Testis (tissue), 2 donors: ENCODE measurements at regions not wholly inside any gene's neighbourhood (a gene's known extent, or its start where the extent isn't known, plus 50 kb on each side); places are given as distances from the start of the nearest gene placed in this dataset.

Experiments
- DNase-seq: peaks from one replicate; pipeline ENCODE4 v3.0.0-alpha.2; 2019
- H3K27ac ChIP-seq, 2 donors: fragments of 200-600 bp; sonication (generic); one replicate each; pipeline ENCODE4 v1.5.1; 2019
- H3K27me3 ChIP-seq: fragments of 200-600 bp; sonication (generic); one replicate; pipeline ENCODE4 v1.5.1; 2019
- H3K36me3 ChIP-seq: fragments of 200-600 bp; sonication (generic); one replicate; pipeline ENCODE4 v1.5.1; 2017; ENCODE audit warnings: low read depth; ENCODE audit errors: missing control alignments
- H3K4me1 ChIP-seq: fragments of 200-600 bp; sonication (generic); one replicate; pipeline ENCODE4 v1.5.1; 2019
- H3K4me3 ChIP-seq, 2 donors: fragments of 200-600 bp; sonication (generic); one replicate each; pipeline ENCODE4 v1.5.1; 2017 to 2019
- H3K9me3 ChIP-seq: fragments of 200-600 bp; sonication (generic); one replicate; pipeline ENCODE4 v1.5.1; 2017
- CTCF ChIP-seq, 3 experiments: fragments of 450-650 bp in 2 of 3; fragments of 200-600 bp in 1 of 3; sonication (generic) in 1 of 3; IDR thresholded peaks; one replicate each; pipeline ENCODE4 v1.5.1; 2016 to 2019; ENCODE audit warnings: antibody characterized with exemption in 3 of 3, mild to moderate bottlenecking in 2 of 3, moderate library complexity in 1 of 3
- POLR2A ChIP-seq: fragments of 450-650 bp; IDR thresholded peaks from one replicate; pipeline ENCODE4 v1.6.1; 2017; ENCODE audit warnings: antibody characterized with exemption, mild to moderate bottlenecking, moderate library complexity
- WGBS, 2 donors: methylation state at CpG; one replicate each; pipeline ENCODE4 v1.1.5; 2018; 5-methylcytosine and 5-hydroxymethylcytosine counted together
- intact Hi-C: fragments of 100-400 bp; cut with DNase I; formaldehyde crosslinking; loops from one replicate; pipeline ENCODE4 v1.15.1; 2023; ENCODE audit warnings: low total_unique reads

GRCh38 chr7:79880312-79880711 is 254.3 kb upstream of the GNAI1 start:
- TF ChIP-seq CTCF (IDR thresholded peaks at IDR 0.05) (no peak), POLR2A (no peak)
- no peak for DNase-seq
- H3K9me3 ChIP-seq, result no peaks in the 10 kb centered on the region
- no peak overlapping the region for H3K4me3 ChIP-seq
- no peaks in the 10 kb centered on the region for H3K36me3 ChIP-seq
- intact Hi-C loops, result no loop called here
- no peaks in the 10 kb centered on the region for H3K27me3 ChIP-seq
- no peaks in the 10 kb centered on the region for H3K4me1 ChIP-seq
- H3K27ac ChIP-seq, result no peak overlapping the region
- 73 to 76% methylated on average over 2 of the region's 2 CpGs for WGBS, 2 donors

DNA sequence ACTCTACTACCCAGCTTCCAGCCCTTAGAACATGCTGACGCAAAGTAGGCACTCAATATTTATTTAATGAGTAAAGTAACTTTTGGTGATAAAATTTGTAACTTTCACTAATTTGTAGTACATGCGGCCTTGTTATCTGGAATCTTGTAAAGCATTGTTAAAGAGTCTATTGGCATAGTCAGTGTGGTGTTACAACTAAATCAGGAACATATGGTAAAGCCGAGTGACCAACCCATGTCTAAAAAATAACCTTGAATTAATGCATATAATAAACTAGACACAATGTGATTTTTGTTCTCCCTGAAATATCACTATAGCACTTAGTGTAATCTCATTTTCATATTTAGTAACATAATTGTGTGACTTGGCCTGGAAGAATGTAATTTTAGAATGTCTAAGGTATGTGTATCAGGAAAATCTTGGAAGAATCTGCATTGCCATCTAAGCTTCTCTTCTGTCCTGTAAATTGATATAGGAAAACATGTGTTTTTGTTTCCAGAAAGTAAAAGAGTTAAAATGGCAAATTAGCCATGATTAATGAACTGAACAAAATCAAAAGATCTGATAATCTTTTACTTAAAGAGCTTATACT is 256.7 kb upstream of the GNAI1 start:
- Histone ChIP-seq H3K36me3 (no peaks in the 10 kb centered on the region), H3K27me3 (no peaks in the 10 kb centered on the region), H3K27ac (no peak overlapping the region), H3K4me3 (no peak overlapping the region), H3K9me3 (no peaks in the 10 kb centered on the region), H3K4me1 (no peaks in the 10 kb centered on the region)
- DNase-seq, result no peak
- WGBS, 2 donors, result 48 to 61% methylated on average over 3 of the region's 3 CpGs
- intact Hi-C loops, result no loop called here
- TF ChIP-seq CTCF (IDR thresholded peaks at IDR 0.05) (no peak), POLR2A (no peak)

DNA sequence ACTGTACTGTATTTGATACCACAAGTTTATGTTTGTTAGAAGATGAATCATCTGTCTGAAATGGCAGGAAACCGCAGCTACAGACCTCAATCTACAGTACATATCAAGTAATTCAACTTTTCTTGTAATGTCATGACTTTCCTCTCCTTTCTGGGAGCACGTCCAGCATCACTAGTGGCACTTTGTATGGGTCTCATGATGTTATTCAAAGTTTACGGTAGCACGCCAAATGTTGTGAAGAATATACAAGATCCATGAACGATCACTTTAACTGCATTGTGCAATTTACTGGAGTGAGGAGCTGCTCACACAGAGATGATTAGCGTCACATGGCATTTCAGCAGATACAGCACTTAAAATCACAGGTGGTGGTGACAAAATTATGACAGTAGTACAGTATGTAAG is 257.8 kb upstream of the GNAI1 start:
- no peaks in the 10 kb centered on the region for H3K36me3 ChIP-seq
- no peak for TF ChIP-seq CTCF (IDR thresholded peaks at IDR 0.05)
- TF ChIP-seq POLR2A, result no peak
- H3K4me1 ChIP-seq, result no peaks in the 10 kb centered on the region
- no peak overlapping the region for H3K4me3 ChIP-seq
- DNase-seq, result no peak
- H3K27ac ChIP-seq, result no peak overlapping the region
- no peaks in the 10 kb centered on the region for H3K27me3 ChIP-seq
- intact Hi-C loops, result no loop called here
- 84 to 90% methylated on average over 6 of the region's 6 CpGs for WGBS, 2 donors
- no peaks in the 10 kb centered on the region for H3K9me3 ChIP-seq

DNA sequence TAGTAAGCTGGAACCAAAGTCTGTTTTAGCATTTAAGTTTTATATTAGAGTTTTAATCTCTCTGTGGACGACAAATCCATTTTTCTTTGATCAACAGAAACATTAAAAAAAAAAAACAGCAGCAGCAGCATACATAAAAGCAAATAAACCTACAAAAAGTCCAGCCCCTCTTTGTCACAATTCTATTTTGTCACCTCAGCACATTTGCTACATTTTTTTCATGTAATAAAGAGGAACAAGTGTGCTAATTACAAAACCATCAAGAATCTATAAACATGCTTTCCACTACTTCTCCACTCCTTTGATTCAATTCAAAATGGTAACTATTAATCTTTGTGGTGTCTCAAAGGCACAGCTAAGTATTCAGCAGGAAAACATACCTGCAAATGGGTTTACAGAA is 259.8 kb upstream of the GNAI1 start:
- Histone ChIP-seq H3K27me3 (no peaks in the 10 kb centered on the region), H3K4me1 (no peaks in the 10 kb centered on the region), H3K4me3 (no peak overlapping the region), H3K27ac (no peak overlapping the region), H3K9me3 (no peaks in the 10 kb centered on the region), H3K36me3 (no peaks in the 10 kb centered on the region)
- no peak for DNase-seq
- WGBS, 2 donors, result 73% methylated on average over 1 of the region's 1 CpG
- no peak for TF ChIP-seq CTCF (IDR thresholded peaks at IDR 0.05)
- no peak for TF ChIP-seq POLR2A
- intact Hi-C loops, result no loop called here

GRCh38 chr7:79872176-79872575 is 262.5 kb upstream of the GNAI1 start:
- DNase-seq, result no peak
- 65 to 69% methylated on average over 2 of the region's 2 CpGs for WGBS, 2 donors
- Histone ChIP-seq H3K4me1 (no peaks in the 10 kb centered on the region), H3K4me3 (no peak overlapping the region), H3K27me3 (no peaks in the 10 kb centered on the region), H3K9me3 (no peaks in the 10 kb centered on the region), H3K27ac (no peak overlapping the region), H3K36me3 (no peaks in the 10 kb centered on the region)
- intact Hi-C loops, result no loop called here
- TF ChIP-seq POLR2A, result no peak
- TF ChIP-seq CTCF (IDR thresholded peaks at IDR 0.05), result no peak
